ENCODE measurements at regions not wholly inside any gene's neighbourhood (a gene's known extent, or its start where the extent isn't known, plus 50 kb on each side); places are given as distances from the start of the nearest gene placed in this dataset.

GRCh38 chr14:46323404-46323762 is 328.2 kb downstream of the RPL10L start:
- H4K8ac ChIP-seq (ENCODE audit: low read depth, low read length) = no peak overlapping the region
- no peak overlapping the region for H2AFZ ChIP-seq (ENCODE audit: low read length)
- H2BK5ac ChIP-seq (ENCODE audit: low read length) = no peak overlapping the region
- no peak overlapping the region for H3K4me2 ChIP-seq (ENCODE audit: insufficient read depth, low read length, poor library complexity, severe bottlenecking)
- no peak overlapping the region for H3K4ac ChIP-seq (ENCODE audit: low read length)
- H2BK120ac ChIP-seq (ENCODE audit: low read depth, low read length) = no peak overlapping the region
- H2BK12ac ChIP-seq (ENCODE audit: low read length) = no peak overlapping the region
- H3K36me3 ChIP-seq (replicated peaks in 1 of 2; ENCODE audit: control insufficient read depth in 2 of 2, insufficient read depth in 2 of 2, low read length in 2 of 2) = no peaks in the 10 kb centered on the region
- no peak overlapping the region for H3K9ac ChIP-seq (ENCODE audit: low read depth, low read length, poor library complexity)
- no peak overlapping the region for H2BK15ac ChIP-seq (ENCODE audit: low read length)
- no peaks in the 10 kb centered on the region for H3K9me3 ChIP-seq (replicated peaks in 1 of 2; ENCODE audit: control insufficient read depth in 2 of 2, insufficient read depth in 1 of 2, low read depth in 1 of 2, low read length in 2 of 2)
- no peak overlapping the region for H3K18ac ChIP-seq (ENCODE audit: low read length)
- H3K27me3 ChIP-seq (ENCODE audit: control insufficient read depth in 3 of 3, insufficient read depth in 3 of 3, low read depth in 1 of 3, low read length in 3 of 3) = no peaks in the 10 kb centered on the region
- H3K14ac ChIP-seq (ENCODE audit: low read length) = no peak overlapping the region
- DNase-seq (ENCODE audit: low spot score) = no peak
- no peak overlapping the region for H2AK5ac ChIP-seq (ENCODE audit: low read depth, low read length)
- H3K23ac ChIP-seq (ENCODE audit: low read depth, low read length, poor library complexity) = no peak overlapping the region
- H3K4me1 ChIP-seq (ENCODE audit: control insufficient read depth in 2 of 2, insufficient read depth in 1 of 2, low read depth in 1 of 2, low read length in 2 of 2) = peaks cover 0 to 3% of the 10 kb centered on the region in 2 donors
- no peak overlapping the region for H3K27ac ChIP-seq (replicated peaks; ENCODE audit: low read length)
- no peak overlapping the region for H4K91ac ChIP-seq (ENCODE audit: low read depth, low read length, poor library complexity)
- no peaks in the 10 kb centered on the region for H3K79me1 ChIP-seq (ENCODE audit: low read depth, low read length)
- no peak overlapping the region for H3K4me3 ChIP-seq (ENCODE audit: low read length in 2 of 2)

GRCh38 chr14:46322730-46323403 is 328.7 kb downstream of the RPL10L start:
- no peak for DNase-seq (ENCODE audit: low spot score)
- Histone ChIP-seq H3K79me1 (ENCODE audit: low read depth, low read length) (no peaks in the 10 kb centered on the region), H3K9me3 (replicated peaks in 1 of 2; ENCODE audit: control insufficient read depth in 2 of 2, insufficient read depth in 1 of 2, low read depth in 1 of 2, low read length in 2 of 2) (no peaks in the 10 kb centered on the region)

DNA sequence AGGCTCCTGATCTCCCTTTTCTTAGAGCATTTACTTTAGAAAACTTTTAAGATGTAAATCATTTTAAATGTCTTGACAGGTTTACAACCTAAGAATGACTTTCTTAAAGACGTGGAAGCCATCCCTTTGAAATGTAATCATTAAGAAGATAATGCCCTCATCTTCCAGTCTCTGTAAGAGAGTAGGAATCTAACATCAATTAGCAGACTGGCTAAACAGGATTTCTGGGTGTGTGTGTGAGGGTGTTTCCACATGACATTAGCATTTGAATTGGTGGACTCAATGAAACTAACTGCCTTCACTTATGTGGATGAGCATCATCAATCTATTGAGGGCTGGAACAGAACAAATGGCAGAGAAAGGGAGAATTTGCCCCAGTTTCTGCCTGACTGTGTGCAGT is 329.5 kb downstream of the RPL10L start:
- H3K79me1 ChIP-seq (ENCODE audit: low read depth, low read length) = no peaks in the 10 kb centered on the region
- no peak overlapping the region for H2BK12ac ChIP-seq (ENCODE audit: low read length)
- no peak overlapping the region for H3K18ac ChIP-seq (ENCODE audit: low read length)
- no peak overlapping the region for H3K4ac ChIP-seq (ENCODE audit: low read length)
- H3K27me3 ChIP-seq (ENCODE audit: control insufficient read depth in 3 of 3, insufficient read depth in 3 of 3, low read depth in 1 of 3, low read length in 3 of 3) = no peaks in the 10 kb centered on the region
- peak overlapping the region; percentile 26 for H3K27ac ChIP-seq (replicated peaks; ENCODE audit: low read length)
- H2AK5ac ChIP-seq (ENCODE audit: low read depth, low read length) = no peak overlapping the region
- no peaks in the 10 kb centered on the region for H3K36me3 ChIP-seq (replicated peaks in 1 of 2; ENCODE audit: control insufficient read depth in 2 of 2, insufficient read depth in 2 of 2, low read length in 2 of 2)
- H2AFZ ChIP-seq (ENCODE audit: low read length) = no peak overlapping the region
- no peaks in the 10 kb centered on the region for H3K9me3 ChIP-seq (replicated peaks in 1 of 2; ENCODE audit: control insufficient read depth in 2 of 2, insufficient read depth in 1 of 2, low read depth in 1 of 2, low read length in 2 of 2)
- no CpG with 5 or more reads among the region's 1 CpG for WGBS, 2 donors (ENCODE audit: extremely low coverage in 2 of 2, insufficient read length in 2 of 2, insufficient replicate concordance in 1 of 2)
- H3K4me3 ChIP-seq (ENCODE audit: low read length in 2 of 2) = no peak overlapping the region
- H3K23ac ChIP-seq (ENCODE audit: low read depth, low read length, poor library complexity) = no peak overlapping the region
- no peak overlapping the region for H2BK120ac ChIP-seq (ENCODE audit: low read depth, low read length)
- peak; percentile 17 for DNase-seq (ENCODE audit: low spot score)
- no peak overlapping the region for H4K91ac ChIP-seq (ENCODE audit: low read depth, low read length, poor library complexity)
- peaks cover 0 to 3% of the 10 kb centered on the region in 2 donors for H3K4me1 ChIP-seq (ENCODE audit: control insufficient read depth in 2 of 2, insufficient read depth in 1 of 2, low read depth in 1 of 2, low read length in 2 of 2)
- H4K8ac ChIP-seq (ENCODE audit: low read depth, low read length) = no peak overlapping the region
- no peak overlapping the region for H2BK15ac ChIP-seq (ENCODE audit: low read length)
- no peak overlapping the region for H3K4me2 ChIP-seq (ENCODE audit: insufficient read depth, low read length, poor library complexity, severe bottlenecking)
- no peak overlapping the region for H3K14ac ChIP-seq (ENCODE audit: low read length)
- H2BK5ac ChIP-seq (ENCODE audit: low read length) = no peak overlapping the region
- no peak overlapping the region for H3K9ac ChIP-seq (ENCODE audit: low read depth, low read length, poor library complexity)

More at GRCh38 chr14:46322730-46323403, 328.7 kb downstream of the RPL10L start:
- Histone ChIP-seq H3K36me3 (replicated peaks in 1 of 2; ENCODE audit: control insufficient read depth in 2 of 2, insufficient read depth in 2 of 2, low read length in 2 of 2) (no peaks in the 10 kb centered on the region), H2BK120ac (ENCODE audit: low read depth, low read length) (no peak overlapping the region), H4K8ac (ENCODE audit: low read depth, low read length) (no peak overlapping the region), H2AK5ac (ENCODE audit: low read depth, low read length) (no peak overlapping the region), H3K4me2 (ENCODE audit: insufficient read depth, low read length, poor library complexity, severe bottlenecking) (no peak overlapping the region), H2BK12ac (ENCODE audit: low read length) (no peak overlapping the region), H2BK15ac (ENCODE audit: low read length) (no peak overlapping the region), H3K27ac (replicated peaks; ENCODE audit: low read length) (no peak overlapping the region), H3K4ac (ENCODE audit: low read length) (no peak overlapping the region), H3K4me3 (ENCODE audit: low read length in 2 of 2) (no peak overlapping the region), H2BK5ac (ENCODE audit: low read length) (no peak overlapping the region), H4K91ac (ENCODE audit: low read depth, low read length, poor library complexity) (no peak overlapping the region), H3K9ac (ENCODE audit: low read depth, low read length, poor library complexity) (no peak overlapping the region), H3K4me1 (ENCODE audit: control insufficient read depth in 2 of 2, insufficient read depth in 1 of 2, low read depth in 1 of 2, low read length in 2 of 2) (peaks cover 0 to 3% of the 10 kb centered on the region in 2 donors), H3K18ac (ENCODE audit: low read length) (no peak overlapping the region), H3K14ac (ENCODE audit: low read length) (no peak overlapping the region), H2AFZ (ENCODE audit: low read length) (no peak overlapping the region), H3K23ac (ENCODE audit: low read depth, low read length, poor library complexity) (no peak overlapping the region), H3K27me3 (ENCODE audit: control insufficient read depth in 3 of 3, insufficient read depth in 3 of 3, low read depth in 1 of 3, low read length in 3 of 3) (no peaks in the 10 kb centered on the region)
- WGBS, 2 donors (ENCODE audit: extremely low coverage in 2 of 2, insufficient read length in 2 of 2, insufficient replicate concordance in 1 of 2) = no CpG with 5 or more reads among the region's 3 CpGs

- no CpG with 5 or more reads among the region's 2 CpGs for WGBS, 2 donors (ENCODE audit: extremely low coverage in 2 of 2, insufficient read length in 2 of 2, insufficient replicate concordance in 1 of 2)
- Histone ChIP-seq H3K4me3 (ENCODE audit: low read length in 2 of 2) (no peak overlapping the region), H4K91ac (ENCODE audit: low read depth, low read length, poor library complexity) (no peak overlapping the region), H3K14ac (ENCODE audit: low read length) (no peak overlapping the region), H2BK5ac (ENCODE audit: low read length) (no peak overlapping the region), H3K9me3 (replicated peaks in 1 of 2; ENCODE audit: control insufficient read depth in 2 of 2, insufficient read depth in 1 of 2, low read depth in 1 of 2, low read length in 2 of 2) (no peaks in the 10 kb centered on the region), H2AFZ (ENCODE audit: low read length) (no peak overlapping the region), H3K27me3 (ENCODE audit: control insufficient read depth in 3 of 3, insufficient read depth in 3 of 3, low read depth in 1 of 3, low read length in 3 of 3) (no peaks in the 10 kb centered on the region), H3K4me1 (ENCODE audit: control insufficient read depth in 2 of 2, insufficient read depth in 1 of 2, low read depth in 1 of 2, low read length in 2 of 2) (no peaks in the 10 kb centered on the region), H3K27ac (replicated peaks; ENCODE audit: low read length) (no peak overlapping the region), H2BK120ac (ENCODE audit: low read depth, low read length) (no peak overlapping the region), H2BK12ac (ENCODE audit: low read length) (no peak overlapping the region), H3K23ac (ENCODE audit: low read depth, low read length, poor library complexity) (no peak overlapping the region), H3K4me2 (ENCODE audit: insufficient read depth, low read length, poor library complexity, severe bottlenecking) (no peak overlapping the region), H2BK15ac (ENCODE audit: low read length) (no peak overlapping the region), H3K4ac (ENCODE audit: low read length) (no peak overlapping the region), H2AK5ac (ENCODE audit: low read depth, low read length) (no peak overlapping the region), H4K8ac (ENCODE audit: low read depth, low read length) (no peak overlapping the region), H3K79me1 (ENCODE audit: low read depth, low read length) (no peaks in the 10 kb centered on the region), H3K18ac (ENCODE audit: low read length) (no peak overlapping the region), H3K36me3 (replicated peaks in 1 of 2; ENCODE audit: control insufficient read depth in 2 of 2, insufficient read depth in 2 of 2, low read length in 2 of 2) (no peaks in the 10 kb centered on the region), H3K9ac (ENCODE audit: low read depth, low read length, poor library complexity) (no peak overlapping the region)
- no peak for DNase-seq (ENCODE audit: low spot score)
Measured at GRCh38 chr14:46306267-46306666, 345.3 kb downstream of the RPL10L start.

Data from neuronal stem cell (in vitro differentiated cells).